ENCODE measurements at regions not wholly inside any gene's neighbourhood (a gene's known extent, or its start where the extent isn't known, plus 50 kb on each side); places are given as distances from the start of the nearest gene placed in this dataset.

DNA sequence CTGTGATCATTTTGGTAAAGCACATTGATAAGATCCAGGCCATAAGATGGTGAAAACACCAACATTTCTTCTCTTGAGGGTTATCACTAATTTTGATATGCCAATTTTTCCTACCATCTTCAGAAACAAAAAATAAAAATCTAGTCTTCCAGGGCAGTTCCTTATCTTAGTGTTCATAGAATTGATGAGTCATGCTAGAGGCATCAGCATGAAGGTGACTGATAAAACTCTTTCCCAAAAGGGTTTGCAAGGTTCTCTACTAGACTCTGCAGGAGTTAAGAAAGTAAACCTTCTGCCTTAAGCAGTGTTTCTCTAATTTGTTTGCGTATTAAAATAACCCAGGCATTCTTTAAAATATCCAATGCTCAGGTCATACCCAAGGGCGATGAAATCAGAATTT is 483.1 kb upstream of the CNTNAP2 start:
- no peak overlapping the region for H2AFZ ChIP-seq (ENCODE audit: low read depth, low read length)
- no peaks in the 10 kb centered on the region for H4K20me1 ChIP-seq (ENCODE audit: insufficient read depth, low read length)
- H3K4me3 ChIP-seq (ENCODE audit: low read length): no peak overlapping the region
- no peak overlapping the region for H3K27ac ChIP-seq (ENCODE audit: low read length)
- H3K4me1 ChIP-seq (ENCODE audit: low read length): no peaks in the 10 kb centered on the region
- no peaks in the 10 kb centered on the region for H3K27me3 ChIP-seq (ENCODE audit: low read depth, low read length)
- H3K36me3 ChIP-seq (replicated peaks; ENCODE audit: low read depth, low read length): no peaks in the 10 kb centered on the region
- H3K4me2 ChIP-seq (ENCODE audit: low read length): no peak overlapping the region
- no peak overlapping the region for H3K9ac ChIP-seq (ENCODE audit: low read length)
- no peak for TF ChIP-seq EZH2phosphoT487 (IDR thresholded peaks at IDR 0.05; ENCODE audit: low read depth)
- TF ChIP-seq, protein P1, sequence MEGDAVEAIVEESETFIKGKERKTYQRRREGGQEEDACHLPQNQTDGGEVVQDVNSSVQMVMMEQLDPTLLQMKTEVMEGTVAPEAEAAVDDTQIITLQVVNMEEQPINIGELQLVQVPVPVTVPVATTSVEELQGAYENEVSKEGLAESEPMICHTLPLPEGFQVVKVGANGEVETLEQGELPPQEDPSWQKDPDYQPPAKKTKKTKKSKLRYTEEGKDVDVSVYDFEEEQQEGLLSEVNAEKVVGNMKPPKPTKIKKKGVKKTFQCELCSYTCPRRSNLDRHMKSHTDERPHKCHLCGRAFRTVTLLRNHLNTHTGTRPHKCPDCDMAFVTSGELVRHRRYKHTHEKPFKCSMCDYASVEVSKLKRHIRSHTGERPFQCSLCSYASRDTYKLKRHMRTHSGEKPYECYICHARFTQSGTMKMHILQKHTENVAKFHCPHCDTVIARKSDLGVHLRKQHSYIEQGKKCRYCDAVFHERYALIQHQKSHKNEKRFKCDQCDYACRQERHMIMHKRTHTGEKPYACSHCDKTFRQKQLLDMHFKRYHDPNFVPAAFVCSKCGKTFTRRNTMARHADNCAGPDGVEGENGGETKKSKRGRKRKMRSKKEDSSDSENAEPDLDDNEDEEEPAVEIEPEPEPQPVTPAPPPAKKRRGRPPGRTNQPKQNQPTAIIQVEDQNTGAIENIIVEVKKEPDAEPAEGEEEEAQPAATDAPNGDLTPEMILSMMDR (IDR thresholded peaks at IDR 0.05; ENCODE audit: low read depth, low read length): no peak
- H3K79me2 ChIP-seq (ENCODE audit: low read length): no peaks in the 10 kb centered on the region
- no peaks in the 10 kb centered on the region for H3K9me3 ChIP-seq (ENCODE audit: insufficient read depth, low read length)

DNA sequence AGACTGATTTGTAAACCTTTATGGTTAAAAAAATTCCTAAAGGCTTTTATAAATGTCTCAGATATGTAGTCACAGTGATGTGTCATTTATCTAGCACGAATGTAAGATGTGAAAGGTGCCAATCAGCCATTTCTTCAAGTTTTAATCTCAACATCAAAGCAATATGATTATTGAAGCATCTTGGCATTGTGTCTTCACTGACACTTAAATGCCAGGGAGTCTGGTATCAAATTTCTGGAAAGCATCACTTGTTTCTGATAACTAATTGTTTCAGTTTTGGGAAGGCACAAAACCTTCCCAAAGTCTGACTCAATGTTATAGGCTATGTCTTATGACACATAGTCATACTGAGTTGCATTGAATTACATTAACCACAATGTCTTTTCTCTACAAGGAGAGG is 492.0 kb upstream of the CNTNAP2 start:
- Histone ChIP-seq H3K27me3 (ENCODE audit: low read depth, low read length) (no peaks in the 10 kb centered on the region), H3K4me3 (ENCODE audit: low read length) (no peak overlapping the region), H3K27ac (ENCODE audit: low read length) (no peak overlapping the region), H2AFZ (ENCODE audit: low read depth, low read length) (no peak overlapping the region), H3K4me1 (ENCODE audit: low read length) (no peaks in the 10 kb centered on the region), H3K9me3 (ENCODE audit: insufficient read depth, low read length) (no peaks in the 10 kb centered on the region), H3K36me3 (replicated peaks; ENCODE audit: low read depth, low read length) (no peaks in the 10 kb centered on the region), H4K20me1 (ENCODE audit: insufficient read depth, low read length) (no peaks in the 10 kb centered on the region), H3K9ac (ENCODE audit: low read length) (no peak overlapping the region), H3K4me2 (ENCODE audit: low read length) (no peak overlapping the region), H3K79me2 (ENCODE audit: low read length) (no peaks in the 10 kb centered on the region)
- TF ChIP-seq, protein P1 (IDR thresholded peaks at IDR 0.05; ENCODE audit: low read depth, low read length): no peak
- TF ChIP-seq EZH2phosphoT487 (IDR thresholded peaks at IDR 0.05; ENCODE audit: low read depth): no peak

DNA sequence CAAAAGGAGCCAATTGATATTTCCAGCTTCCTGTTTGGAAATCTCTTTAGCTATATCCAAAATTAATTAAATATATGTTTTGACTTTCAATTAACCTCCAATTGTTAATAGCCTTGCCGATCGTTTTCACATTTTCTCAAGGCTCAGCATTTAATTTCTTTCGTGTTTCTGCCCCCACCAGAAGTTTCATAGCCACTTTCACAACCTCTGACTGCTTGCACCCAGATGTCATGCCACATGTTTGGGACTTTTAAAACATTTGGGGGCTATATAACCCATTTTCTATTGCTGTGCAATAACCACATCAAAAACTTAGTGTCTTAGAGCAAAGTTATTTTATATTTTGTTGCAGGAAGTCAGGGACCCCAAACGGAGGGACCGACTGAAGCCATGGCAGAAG is 510.6 kb upstream of the CNTNAP2 start:
- Histone ChIP-seq H2AFZ (ENCODE audit: low read depth, low read length) (no peak overlapping the region), H3K9me3 (ENCODE audit: insufficient read depth, low read length) (no peaks in the 10 kb centered on the region), H3K27ac (ENCODE audit: low read length) (no peak overlapping the region), H3K79me2 (ENCODE audit: low read length) (no peaks in the 10 kb centered on the region), H3K27me3 (ENCODE audit: low read depth, low read length) (no peaks in the 10 kb centered on the region), H3K4me2 (ENCODE audit: low read length) (no peak overlapping the region), H3K4me3 (ENCODE audit: low read length) (no peak overlapping the region), H3K9ac (ENCODE audit: low read length) (no peak overlapping the region), H4K20me1 (ENCODE audit: insufficient read depth, low read length) (no peaks in the 10 kb centered on the region), H3K36me3 (replicated peaks; ENCODE audit: low read depth, low read length) (no peaks in the 10 kb centered on the region), H3K4me1 (ENCODE audit: low read length) (no peaks in the 10 kb centered on the region)
- TF ChIP-seq, protein P1 (IDR thresholded peaks at IDR 0.05; ENCODE audit: low read depth, low read length): no peak
- TF ChIP-seq EZH2phosphoT487 (IDR thresholded peaks at IDR 0.05; ENCODE audit: low read depth): no peak

DNA sequence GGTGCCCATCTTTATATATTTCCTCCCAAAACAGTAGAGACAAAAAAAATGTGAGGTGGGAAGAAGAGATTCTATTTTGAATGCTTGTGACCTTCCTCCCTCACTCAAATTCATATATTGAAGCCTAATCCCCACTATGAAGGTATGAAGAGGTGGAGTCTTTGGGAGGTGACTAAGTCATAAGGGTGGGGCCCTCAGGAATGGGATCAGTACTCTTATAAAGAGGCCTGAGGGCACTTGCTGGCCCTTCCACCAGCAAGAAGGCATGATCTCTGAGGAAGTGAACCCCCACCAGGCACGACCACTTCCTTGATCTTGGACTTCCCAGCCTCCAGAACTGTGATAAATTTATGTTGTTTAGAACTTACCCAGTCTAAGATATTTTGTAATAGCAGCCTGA is 517.2 kb upstream of the CNTNAP2 start:
- Histone ChIP-seq H3K4me3 (ENCODE audit: low read length) (no peak overlapping the region), H2AFZ (ENCODE audit: low read depth, low read length) (no peak overlapping the region), H3K27ac (ENCODE audit: low read length) (no peak overlapping the region), H3K79me2 (ENCODE audit: low read length) (no peaks in the 10 kb centered on the region), H3K4me2 (ENCODE audit: low read length) (no peak overlapping the region), H3K27me3 (ENCODE audit: low read depth, low read length) (no peaks in the 10 kb centered on the region), H3K9ac (ENCODE audit: low read length) (no peak overlapping the region), H3K9me3 (ENCODE audit: insufficient read depth, low read length) (no peaks in the 10 kb centered on the region), H3K36me3 (replicated peaks; ENCODE audit: low read depth, low read length) (no peaks in the 10 kb centered on the region), H4K20me1 (ENCODE audit: insufficient read depth, low read length) (no peaks in the 10 kb centered on the region), H3K4me1 (ENCODE audit: low read length) (no peaks in the 10 kb centered on the region)
- TF ChIP-seq EZH2phosphoT487 (IDR thresholded peaks at IDR 0.05; ENCODE audit: low read depth): no peak

DNA sequence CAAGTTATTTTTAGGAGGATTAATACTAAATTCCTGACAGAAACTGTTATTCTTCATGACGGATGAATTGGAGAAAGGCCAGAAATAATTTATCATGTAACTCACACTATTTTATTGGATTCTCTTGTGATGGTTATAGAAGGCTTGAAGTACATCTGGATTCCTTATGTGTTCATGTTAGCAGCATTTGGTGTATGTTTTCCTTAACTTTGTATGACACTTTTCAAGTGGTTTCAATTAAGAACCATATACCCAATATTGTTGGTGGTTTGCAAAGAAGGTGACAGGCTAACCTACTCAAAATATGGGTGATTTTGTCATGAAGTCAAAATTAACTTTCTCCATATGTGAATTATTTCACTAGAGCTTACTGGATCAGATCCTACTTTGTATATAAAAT is 532.2 kb upstream of the CNTNAP2 start:
- Histone ChIP-seq H3K27ac (ENCODE audit: low read length) (no peak overlapping the region), H3K36me3 (replicated peaks; ENCODE audit: low read depth, low read length) (no peaks in the 10 kb centered on the region), H3K4me3 (ENCODE audit: low read length) (no peak overlapping the region), H3K4me2 (ENCODE audit: low read length) (no peak overlapping the region), H2AFZ (ENCODE audit: low read depth, low read length) (no peak overlapping the region), H3K4me1 (ENCODE audit: low read length) (no peaks in the 10 kb centered on the region), H3K79me2 (ENCODE audit: low read length) (no peaks in the 10 kb centered on the region), H3K9ac (ENCODE audit: low read length) (no peak overlapping the region), H3K9me3 (ENCODE audit: insufficient read depth, low read length) (no peaks in the 10 kb centered on the region), H3K27me3 (ENCODE audit: low read depth, low read length) (no peaks in the 10 kb centered on the region), H4K20me1 (ENCODE audit: insufficient read depth, low read length) (no peaks in the 10 kb centered on the region)
- TF ChIP-seq EZH2phosphoT487 (IDR thresholded peaks at IDR 0.05; ENCODE audit: low read depth): no peak
- TF ChIP-seq, protein P1 (IDR thresholded peaks at IDR 0.05; ENCODE audit: low read depth, low read length): no peak
